ENCODE measurements at regions not wholly inside any gene's neighbourhood (a gene's known extent, or its start where the extent isn't known, plus 50 kb on each side); places are given as distances from the start of the nearest gene placed in this dataset.

DNA sequence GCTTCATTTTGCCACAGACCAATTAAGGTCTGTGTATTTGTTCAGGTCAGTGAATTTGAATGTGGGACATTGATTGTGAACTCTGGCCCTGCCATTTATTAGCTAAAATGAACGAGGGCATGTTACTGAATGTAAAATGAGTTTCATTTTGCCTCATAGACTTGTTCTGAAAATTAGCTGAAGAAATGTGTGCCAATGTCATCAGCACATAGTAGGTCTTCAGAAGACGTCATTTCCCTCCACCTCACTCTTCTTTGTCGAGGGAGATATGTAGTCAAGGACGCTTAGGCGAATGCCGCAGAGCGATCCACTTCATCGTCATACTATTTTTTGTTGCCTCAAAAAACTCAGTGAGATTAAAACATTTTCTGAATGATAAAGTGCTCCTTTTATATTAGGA is 291.7 kb downstream of the SMOC2 start:
- TF ChIP-seq POLR2A (IDR thresholded peaks at IDR 0.05; ENCODE audit: low read depth, low read length), result no peak
- TF ChIP-seq, protein P1, sequence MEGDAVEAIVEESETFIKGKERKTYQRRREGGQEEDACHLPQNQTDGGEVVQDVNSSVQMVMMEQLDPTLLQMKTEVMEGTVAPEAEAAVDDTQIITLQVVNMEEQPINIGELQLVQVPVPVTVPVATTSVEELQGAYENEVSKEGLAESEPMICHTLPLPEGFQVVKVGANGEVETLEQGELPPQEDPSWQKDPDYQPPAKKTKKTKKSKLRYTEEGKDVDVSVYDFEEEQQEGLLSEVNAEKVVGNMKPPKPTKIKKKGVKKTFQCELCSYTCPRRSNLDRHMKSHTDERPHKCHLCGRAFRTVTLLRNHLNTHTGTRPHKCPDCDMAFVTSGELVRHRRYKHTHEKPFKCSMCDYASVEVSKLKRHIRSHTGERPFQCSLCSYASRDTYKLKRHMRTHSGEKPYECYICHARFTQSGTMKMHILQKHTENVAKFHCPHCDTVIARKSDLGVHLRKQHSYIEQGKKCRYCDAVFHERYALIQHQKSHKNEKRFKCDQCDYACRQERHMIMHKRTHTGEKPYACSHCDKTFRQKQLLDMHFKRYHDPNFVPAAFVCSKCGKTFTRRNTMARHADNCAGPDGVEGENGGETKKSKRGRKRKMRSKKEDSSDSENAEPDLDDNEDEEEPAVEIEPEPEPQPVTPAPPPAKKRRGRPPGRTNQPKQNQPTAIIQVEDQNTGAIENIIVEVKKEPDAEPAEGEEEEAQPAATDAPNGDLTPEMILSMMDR (conservative IDR thresholded peaks at IDR 0.05; ENCODE audit: low read depth, low read length), result no peak
- TF ChIP-seq, protein P2, sequence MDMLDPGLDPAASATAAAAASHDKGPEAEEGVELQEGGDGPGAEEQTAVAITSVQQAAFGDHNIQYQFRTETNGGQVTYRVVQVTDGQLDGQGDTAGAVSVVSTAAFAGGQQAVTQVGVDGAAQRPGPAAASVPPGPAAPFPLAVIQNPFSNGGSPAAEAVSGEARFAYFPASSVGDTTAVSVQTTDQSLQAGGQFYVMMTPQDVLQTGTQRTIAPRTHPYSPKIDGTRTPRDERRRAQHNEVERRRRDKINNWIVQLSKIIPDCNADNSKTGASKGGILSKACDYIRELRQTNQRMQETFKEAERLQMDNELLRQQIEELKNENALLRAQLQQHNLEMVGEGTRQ (IDR thresholded peaks at IDR 0.05; ENCODE audit: low read depth, low read length), result no peak
- TF ChIP-seq, protein P3, sequence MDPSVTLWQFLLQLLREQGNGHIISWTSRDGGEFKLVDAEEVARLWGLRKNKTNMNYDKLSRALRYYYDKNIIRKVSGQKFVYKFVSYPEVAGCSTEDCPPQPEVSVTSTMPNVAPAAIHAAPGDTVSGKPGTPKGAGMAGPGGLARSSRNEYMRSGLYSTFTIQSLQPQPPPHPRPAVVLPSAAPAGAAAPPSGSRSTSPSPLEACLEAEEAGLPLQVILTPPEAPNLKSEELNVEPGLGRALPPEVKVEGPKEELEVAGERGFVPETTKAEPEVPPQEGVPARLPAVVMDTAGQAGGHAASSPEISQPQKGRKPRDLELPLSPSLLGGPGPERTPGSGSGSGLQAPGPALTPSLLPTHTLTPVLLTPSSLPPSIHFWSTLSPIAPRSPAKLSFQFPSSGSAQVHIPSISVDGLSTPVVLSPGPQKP (IDR thresholded peaks at IDR 0.05; ENCODE audit: borderline replicate concordance, low read depth, low read length), result no peak
- no peak for TF ChIP-seq MAFK (IDR thresholded peaks at IDR 0.05; ENCODE audit: low read depth, low read length)
- TF ChIP-seq RAD21 (IDR thresholded peaks at IDR 0.05; ENCODE audit: low read length), result no peak
- TF ChIP-seq RCOR1 (IDR thresholded peaks at IDR 0.05; ENCODE audit: insufficient replicate concordance, low read length), result no peak
- no peak for TF ChIP-seq CEBPB (IDR thresholded peaks at IDR 0.05; ENCODE audit: low read depth, low read length)
- TF ChIP-seq MXI1 (IDR thresholded peaks at IDR 0.05; ENCODE audit: borderline replicate concordance, low read depth, low read length), result no peak
- no peak for TF ChIP-seq RFX5 (IDR thresholded peaks at IDR 0.05; ENCODE audit: low read depth, low read length)
- no peak for TF ChIP-seq CHD1 (IDR thresholded peaks at IDR 0.05; ENCODE audit: low read depth, low read length)
- no peak for TF ChIP-seq BHLHE40 (IDR thresholded peaks at IDR 0.05; ENCODE audit: low read depth, low read length)
